HUES64 (cell line): ENCODE measurements at regions not wholly inside any gene's neighbourhood (a gene's known extent, or its start where the extent isn't known, plus 50 kb on each side); places are given as distances from the start of the nearest gene placed in this dataset.
"Not testable (repeated sequence)": the region's sequence is repeated elsewhere in the genome, so short reads cannot be mapped to it uniquely, and the experiment has no call there.

Experiments used
- H3K27ac ChIP-seq: 2 replicates; pipeline ENCODE4 v1.7.0; 2013; ENCODE audit warnings: low read depth, low read length, inconsistent platforms
- H3K27me3 ChIP-seq: 2 replicates; pipeline ENCODE4 v1.6.1; 2013; ENCODE audit warnings: mild to moderate bottlenecking, low read length; ENCODE audit not compliant: insufficient read depth
- H3K36me3 ChIP-seq: 2 replicates; pipeline ENCODE4 v1.6.1; 2013; ENCODE audit warnings: mild to moderate bottlenecking, low read length; ENCODE audit not compliant: insufficient read depth
- H3K4me1 ChIP-seq: 2 replicates; pipeline ENCODE4 v1.6.1; 2013; ENCODE audit warnings: mild to moderate bottlenecking, low read length, moderate library complexity; ENCODE audit not compliant: insufficient read depth
- H3K4me3 ChIP-seq: 2 replicates; pipeline ENCODE4 v1.5.1; 2013; ENCODE audit warnings: mild to moderate bottlenecking, low read length, moderate library complexity
- H3K9ac ChIP-seq: 2 replicates; pipeline ENCODE4 v1.6.1; 2013; ENCODE audit warnings: mild to moderate bottlenecking, low read depth, low read length
- H3K9me3 ChIP-seq: 2 replicates; pipeline ENCODE4 v1.6.1; 2013; ENCODE audit warnings: low read depth, low read length; ENCODE audit not compliant: insufficient read depth
- WGBS: fragments of 150-250, 120-280 bp; methylation state at CpG from one replicate; pipeline ENCODE4 v1.1.7; 2013; ENCODE audit warnings: missing lambda C conversion rate; 5-methylcytosine and 5-hydroxymethylcytosine counted together

GRCh38 chr4:79175716-79176115 is 150.1 kb downstream of the NAA11 start:
- Histone ChIP-seq H3K9me3 (no peaks in the 10 kb centered on the region), H3K4me3 (no peak overlapping the region), H3K27me3 (no peaks in the 10 kb centered on the region), H3K9ac (no peak overlapping the region), H3K27ac (no peak overlapping the region), H3K36me3 (no peaks in the 10 kb centered on the region), H3K4me1 (no peaks in the 10 kb centered on the region)

DNA sequence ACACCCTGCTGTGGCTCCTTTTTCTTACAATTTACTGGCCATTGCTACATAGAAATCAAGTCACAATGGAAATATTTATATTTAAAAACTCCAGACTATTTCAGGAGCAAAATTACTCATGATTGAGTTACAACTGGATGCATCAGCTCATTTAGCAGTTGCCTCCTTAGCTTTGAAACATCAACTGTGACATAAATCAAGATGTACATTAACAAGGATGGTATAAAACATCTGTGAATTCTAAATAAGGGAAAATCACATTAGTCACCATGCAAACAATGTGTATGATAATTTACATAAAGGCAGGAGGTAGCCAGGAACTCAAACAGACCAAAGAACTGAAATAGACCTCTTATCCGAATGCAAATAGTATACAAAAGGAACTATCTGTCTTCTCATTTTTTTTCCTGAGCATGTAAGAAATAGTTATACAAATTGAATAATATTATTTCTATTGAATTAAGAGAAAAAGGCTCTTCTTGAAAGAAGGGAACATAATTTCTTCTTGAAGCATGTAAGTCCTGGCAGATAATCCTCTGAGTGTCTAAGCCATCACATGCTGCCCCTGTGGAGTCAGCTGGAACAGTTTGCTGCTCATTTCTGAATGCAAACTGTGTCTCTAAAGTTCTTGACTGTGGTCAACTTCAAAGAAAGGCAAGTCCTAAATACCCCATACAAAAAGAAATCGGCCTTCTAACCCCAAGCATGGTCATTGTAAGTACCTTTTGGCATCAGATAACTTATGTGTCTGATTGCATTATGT is 151.2 kb downstream of the NAA11 start:
- Histone ChIP-seq H3K27ac (no peak overlapping the region), H3K9me3 (no peaks in the 10 kb centered on the region), H3K27me3 (no peaks in the 10 kb centered on the region), H3K4me1 (no peaks in the 10 kb centered on the region), H3K36me3 (no peaks in the 10 kb centered on the region), H3K9ac (no peak overlapping the region), H3K4me3 (no peak overlapping the region)
- WGBS, result 83% methylated on average over 1 of the region's 2 CpGs

DNA sequence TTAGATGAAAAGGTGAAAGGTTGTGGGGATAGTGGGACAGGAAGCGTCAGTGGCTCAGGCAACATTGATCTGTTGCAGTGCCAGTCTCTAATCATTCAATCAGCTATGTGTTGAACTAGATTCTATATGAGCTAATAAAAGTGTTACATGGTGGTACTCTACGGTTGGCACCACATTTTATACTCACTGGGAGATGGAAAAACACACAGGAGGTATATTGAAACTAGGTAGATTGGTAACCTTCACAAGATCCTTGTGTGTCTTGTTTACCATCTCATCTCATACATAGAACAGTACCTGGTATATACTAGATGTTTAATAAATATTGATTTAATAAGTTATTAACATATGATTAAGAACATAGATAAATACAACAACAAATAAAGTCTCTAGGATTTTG is 152.7 kb downstream of the NAA11 start:
- Histone ChIP-seq H3K4me3 (no peak overlapping the region), H3K9me3 (no peaks in the 10 kb centered on the region)
- 100% methylated on average over 2 of the region's 2 CpGs for WGBS

GRCh38 chr4:79170077-79170476 is 155.8 kb downstream of the NAA11 start:
- WGBS, result 100% methylated on average over 1 of the region's 1 CpG
- Histone ChIP-seq H3K9ac (no peak overlapping the region), H3K36me3 (no peaks in the 10 kb centered on the region), H3K27me3 (no peaks in the 10 kb centered on the region), H3K4me1 (no peaks in the 10 kb centered on the region), H3K9me3 (no peaks in the 10 kb centered on the region), H3K4me3 (no peak overlapping the region), H3K27ac (no peak overlapping the region)

More for the DNA sequence above, 152.7 kb downstream of the NAA11 start:
- no peaks in the 10 kb centered on the region for H3K4me1 ChIP-seq
- H3K9ac ChIP-seq, result no peak overlapping the region
- H3K27ac ChIP-seq, result no peak overlapping the region
- no peaks in the 10 kb centered on the region for H3K27me3 ChIP-seq
- no peaks in the 10 kb centered on the region for H3K36me3 ChIP-seq

- no peaks in the 10 kb centered on the region for H3K36me3 ChIP-seq
- H3K27ac ChIP-seq, result no peak overlapping the region
- H3K4me1 ChIP-seq, result no peaks in the 10 kb centered on the region
- H3K9ac ChIP-seq, result no peak overlapping the region
- H3K4me3 ChIP-seq, result no peak overlapping the region
- no peaks in the 10 kb centered on the region for H3K9me3 ChIP-seq
- H3K27me3 ChIP-seq, result no peaks in the 10 kb centered on the region
- WGBS, result 86% methylated on average over 4 of the region's 4 CpGs
These were observed 160.8 kb downstream of the NAA11 start for GRCh38 chr4:79164907-79165610.

- no peaks in the 10 kb centered on the region for H3K27me3 ChIP-seq
- no peaks in the 10 kb centered on the region for H3K9me3 ChIP-seq
- H3K36me3 ChIP-seq, result no peaks in the 10 kb centered on the region
- H3K4me1 ChIP-seq, result no peaks in the 10 kb centered on the region
- H3K9ac ChIP-seq, result no peak overlapping the region
- no peak overlapping the region for H3K4me3 ChIP-seq
- 93% methylated on average over 4 of the region's 4 CpGs for WGBS
- no peak overlapping the region for H3K27ac ChIP-seq
These were observed 161.8 kb downstream of the NAA11 start for GRCh38 chr4:79163981-79164490.

GRCh38 chr4:79160962-79161361 is 164.9 kb downstream of the NAA11 start:
- Histone ChIP-seq H3K27me3 (no peaks in the 10 kb centered on the region), H3K36me3 (no peaks in the 10 kb centered on the region), H3K9me3 (no peaks in the 10 kb centered on the region), H3K27ac (no peak overlapping the region), H3K4me1 (no peaks in the 10 kb centered on the region), H3K9ac (no peak overlapping the region), H3K4me3 (no peak overlapping the region)
- 97% methylated on average over 2 of the region's 2 CpGs for WGBS

GRCh38 chr4:79158705-79159104 is 167.2 kb downstream of the NAA11 start:
- not testable (repeated sequence) for H3K27me3 ChIP-seq, H3K9me3 ChIP-seq, H3K9ac ChIP-seq, H3K4me3 ChIP-seq, H3K36me3 ChIP-seq, H3K4me1 ChIP-seq, H3K27ac ChIP-seq
- 93% methylated on average over 2 of the region's 2 CpGs for whole genome bisulfite sequencing

GRCh38 chr4:79155336-79155735 is 170.5 kb downstream of the NAA11 start:
- no peak overlapping the region for H3K9ac ChIP-seq
- 93% methylated on average over 2 of the region's 3 CpGs for WGBS
- no peaks in the 10 kb centered on the region for H3K36me3 ChIP-seq
- H3K27ac ChIP-seq, result no peak overlapping the region
- no peaks in the 10 kb centered on the region for H3K9me3 ChIP-seq
- H3K27me3 ChIP-seq, result no peaks in the 10 kb centered on the region
- no peak overlapping the region for H3K4me3 ChIP-seq
- no peaks in the 10 kb centered on the region for H3K4me1 ChIP-seq

GRCh38 chr4:79150820-79151416 is 174.9 kb downstream of the NAA11 start:
- H3K4me1 ChIP-seq, result no peaks in the 10 kb centered on the region
- no peak overlapping the region for H3K27ac ChIP-seq
- no peak overlapping the region for H3K4me3 ChIP-seq
- H3K36me3 ChIP-seq, result no peaks in the 10 kb centered on the region
- H3K9ac ChIP-seq, result no peak overlapping the region
- no peaks in the 10 kb centered on the region for H3K27me3 ChIP-seq
- no peaks in the 10 kb centered on the region for H3K9me3 ChIP-seq

DNA sequence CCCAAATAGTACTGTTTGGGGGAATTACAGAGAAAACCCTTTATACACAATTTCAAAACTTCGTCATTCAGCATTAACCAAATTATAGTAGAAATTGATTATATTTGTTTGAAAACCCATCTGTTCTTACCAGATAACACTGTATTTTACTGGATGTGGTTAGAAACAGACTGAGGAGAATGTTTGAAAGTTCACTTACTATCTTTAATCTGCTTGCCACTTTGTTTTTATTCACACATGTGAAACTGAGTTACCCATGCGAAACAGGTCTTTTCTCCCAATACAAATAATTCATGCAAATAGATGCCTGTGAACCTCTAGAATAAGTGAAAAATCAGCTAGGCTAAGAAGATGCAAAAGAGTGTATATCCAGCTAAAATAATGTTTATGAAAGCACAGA is 177.5 kb downstream of the NAA11 start:
- H3K36me3 ChIP-seq, result no peaks in the 10 kb centered on the region
- no peak overlapping the region for H3K9ac ChIP-seq
- no peak overlapping the region for H3K4me3 ChIP-seq
- H3K27me3 ChIP-seq, result no peaks in the 10 kb centered on the region
- no peaks in the 10 kb centered on the region for H3K4me1 ChIP-seq
- no peak overlapping the region for H3K27ac ChIP-seq
- 0 out of 2 replicates have a peak, but pooled peaks cover 6% of the 10 kb centered on the region for H3K9me3 ChIP-seq
- 75% methylated on average over 1 of the region's 2 CpGs for WGBS
